ENCODE measurements at regions not wholly inside any gene's neighbourhood (a gene's known extent, or its start where the extent isn't known, plus 50 kb on each side); places are given as distances from the start of the nearest gene placed in this dataset.
A peak's percentile ranks its signal among the peaks of the same experiment; 100 is the strongest.

- TF ChIP-seq CREB1 (IDR thresholded peaks at IDR 0.05; ENCODE audit: low read depth) (no peak), NFIC (IDR thresholded peaks at IDR 0.05) (0 out of 2 replicates have a peak, but pooled peaks have one; percentile 10)
Measured at GRCh38 chr1:82225421-82226185, 424.9 kb downstream of the ADGRL2 start.

GRCh38 chr1:82223091-82223490 is 422.4 kb downstream of the ADGRL2 start:
- TF ChIP-seq RAD21 (IDR thresholded peaks at IDR 0.05; ENCODE audit: low read depth) (no peak), ZBTB7A (IDR thresholded peaks at IDR 0.05; ENCODE audit: low read depth) (no peak), TCF12 (IDR thresholded peaks at IDR 0.05; ENCODE audit: low read depth) (no peak), MAX (IDR thresholded peaks at IDR 0.05) (no peak), TEAD4 (IDR thresholded peaks at IDR 0.05) (no peak), USF1 (IDR thresholded peaks at IDR 0.05) (no peak), YY1 (IDR thresholded peaks at IDR 0.05; ENCODE audit: low read depth) (no peak), REST (IDR thresholded peaks at IDR 0.05; ENCODE audit: low read depth) (no peak), CREB1 (IDR thresholded peaks at IDR 0.05; ENCODE audit: low read depth) (no peak), NFIC (IDR thresholded peaks at IDR 0.05) (no peak), FOXM1 (IDR thresholded peaks at IDR 0.05; ENCODE audit: borderline replicate concordance, low read depth) (no peak), EP300 (IDR thresholded peaks at IDR 0.05; ENCODE audit: borderline replicate concordance) (no peak), CEBPB (IDR thresholded peaks at IDR 0.05) (no peak), EGR1 (IDR thresholded peaks at IDR 0.05) (no peak), TAF1 (IDR thresholded peaks at IDR 0.05; ENCODE audit: low read depth) (no peak)

- TF ChIP-seq CEBPB (IDR thresholded peaks at IDR 0.05): no peak
- TF ChIP-seq EGR1 (IDR thresholded peaks at IDR 0.05): no peak
- TF ChIP-seq YY1 (IDR thresholded peaks at IDR 0.05; ENCODE audit: low read depth): no peak
- no peak for TF ChIP-seq MAX (IDR thresholded peaks at IDR 0.05)
Measured at GRCh38 chr1:82221721-82222120, 421.0 kb downstream of the ADGRL2 start.

- TF ChIP-seq TEAD4 (IDR thresholded peaks at IDR 0.05) (no peak), CEBPB (IDR thresholded peaks at IDR 0.05) (no peak), EP300 (IDR thresholded peaks at IDR 0.05; ENCODE audit: borderline replicate concordance) (no peak), MAX (IDR thresholded peaks at IDR 0.05) (no peak), USF1 (IDR thresholded peaks at IDR 0.05) (no peak), ZBTB7A (IDR thresholded peaks at IDR 0.05; ENCODE audit: low read depth) (no peak), YY1 (IDR thresholded peaks at IDR 0.05; ENCODE audit: low read depth) (no peak), TAF1 (IDR thresholded peaks at IDR 0.05; ENCODE audit: low read depth) (no peak), RAD21 (IDR thresholded peaks at IDR 0.05; ENCODE audit: low read depth) (no peak), CREB1 (IDR thresholded peaks at IDR 0.05; ENCODE audit: low read depth) (no peak), FOXM1 (IDR thresholded peaks at IDR 0.05; ENCODE audit: borderline replicate concordance, low read depth) (no peak), EGR1 (IDR thresholded peaks at IDR 0.05) (no peak), TCF12 (IDR thresholded peaks at IDR 0.05; ENCODE audit: low read depth) (no peak), NFIC (IDR thresholded peaks at IDR 0.05) (no peak), REST (IDR thresholded peaks at IDR 0.05; ENCODE audit: low read depth) (no peak)
Measured at GRCh38 chr1:82220754-82221153, 420.0 kb downstream of the ADGRL2 start.

GRCh38 chr1:82219841-82220240 is 419.1 kb downstream of the ADGRL2 start:
- TF ChIP-seq NFIC (IDR thresholded peaks at IDR 0.05) (no peak), CREB1 (IDR thresholded peaks at IDR 0.05; ENCODE audit: low read depth) (no peak), TCF12 (IDR thresholded peaks at IDR 0.05; ENCODE audit: low read depth) (no peak), ZBTB7A (IDR thresholded peaks at IDR 0.05; ENCODE audit: low read depth) (no peak), USF1 (IDR thresholded peaks at IDR 0.05) (no peak), CEBPB (IDR thresholded peaks at IDR 0.05) (no peak), EGR1 (IDR thresholded peaks at IDR 0.05) (no peak), YY1 (IDR thresholded peaks at IDR 0.05; ENCODE audit: low read depth) (no peak), EP300 (IDR thresholded peaks at IDR 0.05; ENCODE audit: borderline replicate concordance) (no peak)

Data from Ishikawa (cell line).